Activated CD4-positive, CD25-positive, alpha-beta regulatory T cell treated with anti-CD3 and anti-CD28 coated beads, Interleukin-2, amount 50 U/mL, for 24 hours (primary cell): ENCODE measurements at regions not wholly inside any gene's neighbourhood (a gene's known extent, or its start where the extent isn't known, plus 50 kb on each side); places are given as distances from the start of the nearest gene placed in this dataset.

Source experiments
- ATAC-seq, 2 donors: fragments of 150-1000 bp; cut with Tn5 transposase; one replicate each; pipeline ENCODE4 v1.10.0; 2021; ENCODE audit warnings: mild to moderate bottlenecking in 1 of 2, moderate library complexity in 1 of 2

GRCh38 chr18:3360211-3360610 lies 89.8 kb upstream of the TGIF1 start:
- ATAC-seq = no peak

DNA sequence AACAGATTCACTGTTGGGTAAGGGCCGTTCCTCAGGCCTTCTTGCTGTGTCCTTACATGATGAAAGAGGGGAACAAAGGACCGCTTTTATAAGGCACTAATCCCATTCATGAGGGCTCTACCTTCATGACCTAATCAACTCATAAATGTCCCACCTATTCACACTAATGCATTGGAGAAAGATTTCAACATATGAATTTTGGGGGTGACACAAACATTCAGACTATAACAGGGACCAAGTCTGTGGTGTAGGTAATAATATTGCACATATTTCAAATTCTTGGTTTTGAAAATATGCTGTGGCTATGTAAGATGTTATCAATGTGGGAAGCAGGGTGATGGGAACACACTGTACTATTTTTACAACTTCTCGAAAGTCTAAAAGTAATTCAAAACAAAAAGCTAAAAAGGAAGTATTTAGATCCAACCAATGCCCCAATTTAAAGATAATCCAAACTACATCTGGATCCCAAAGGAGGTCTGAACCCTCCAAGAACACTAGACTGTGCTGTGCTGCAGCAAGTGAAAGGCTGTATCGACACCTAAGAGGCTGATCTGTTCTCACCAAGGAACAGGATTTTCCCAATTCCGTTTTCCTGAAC lies 82.4 kb upstream of the TGIF1 start:
- ATAC-seq = no peak

- ATAC-seq = no peak
These were observed 81.8 kb upstream of the TGIF1 start for GRCh38 chr18:3368193-3368592.

DNA sequence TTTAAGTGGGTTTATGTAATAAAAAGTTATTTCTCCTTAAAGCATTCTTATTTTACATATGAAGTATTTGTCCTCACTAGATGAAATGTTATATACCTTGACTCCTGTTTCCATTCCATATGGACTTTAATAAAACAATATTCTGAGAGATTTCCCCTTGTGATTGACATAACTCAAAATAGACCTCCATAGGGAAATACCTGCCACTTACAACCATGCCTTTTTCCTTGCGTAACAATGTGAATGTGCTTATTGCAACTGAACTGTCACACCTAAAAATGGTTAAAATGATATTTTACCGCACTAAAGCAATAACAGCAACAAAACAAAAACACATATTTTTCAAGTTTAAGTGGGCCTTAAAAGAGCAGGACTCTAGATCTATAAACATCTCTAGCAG lies 70.3 kb upstream of the TGIF1 start:
- ATAC-seq = no peak

DNA sequence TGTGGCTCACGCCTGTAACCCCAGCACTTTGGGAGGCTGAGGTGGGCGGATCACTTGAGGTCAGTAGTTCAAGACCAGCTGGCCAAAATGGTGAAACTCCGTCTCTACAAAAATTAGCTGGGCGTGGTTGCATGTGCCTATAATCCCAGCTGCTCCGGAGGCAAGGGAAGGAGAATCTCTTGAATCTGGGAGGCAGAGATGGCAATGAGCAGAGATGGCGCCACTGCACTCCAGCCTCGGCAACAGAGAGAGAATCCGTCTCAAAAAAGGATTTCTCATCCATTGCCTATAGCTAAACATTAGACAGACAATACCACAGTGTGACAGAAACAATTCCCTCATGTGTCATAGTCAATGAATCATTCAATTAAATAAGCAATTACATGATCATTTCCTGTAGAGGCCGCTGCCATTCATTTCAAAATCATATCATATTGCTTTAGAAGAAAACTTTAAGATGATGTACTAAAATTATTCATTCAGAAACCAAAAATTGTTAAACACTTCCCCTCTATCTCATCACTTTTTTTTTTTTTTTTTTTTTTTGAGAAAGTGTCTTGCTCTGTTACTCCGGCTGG lies 69.5 kb upstream of the TGIF1 start:
- ATAC-seq = peak; percentile 93 to 97

DNA sequence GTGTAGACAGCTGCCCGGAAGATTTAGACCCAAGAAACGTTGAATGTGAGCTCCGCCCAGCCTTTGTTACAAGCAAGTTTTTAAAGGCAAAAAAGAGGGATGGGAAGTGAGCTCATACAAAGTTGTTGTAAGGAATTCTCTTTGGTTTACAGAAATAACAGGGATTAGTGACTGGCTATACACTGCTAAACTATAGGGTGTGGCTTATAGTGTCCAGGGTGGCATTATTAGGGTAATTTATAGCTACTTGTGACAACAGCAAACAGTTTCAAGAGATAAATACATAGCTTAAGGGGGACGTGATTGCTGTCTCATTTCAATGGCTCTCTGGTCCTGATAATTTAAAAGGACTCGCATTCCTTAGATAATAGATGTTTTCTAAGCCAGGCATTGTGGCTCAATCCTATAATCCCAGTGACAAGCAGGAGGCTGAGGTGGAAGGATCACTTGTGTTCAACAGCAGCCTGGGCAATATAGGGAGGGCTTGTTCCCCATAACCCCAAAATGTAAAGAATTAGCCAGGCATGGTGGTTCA lies 66.5 kb upstream of the TGIF1 start:
- ATAC-seq = no peak

- no peak for ATAC-seq
These were observed 65.1 kb upstream of the TGIF1 start for GRCh38 chr18:3384664-3385563.

DNA sequence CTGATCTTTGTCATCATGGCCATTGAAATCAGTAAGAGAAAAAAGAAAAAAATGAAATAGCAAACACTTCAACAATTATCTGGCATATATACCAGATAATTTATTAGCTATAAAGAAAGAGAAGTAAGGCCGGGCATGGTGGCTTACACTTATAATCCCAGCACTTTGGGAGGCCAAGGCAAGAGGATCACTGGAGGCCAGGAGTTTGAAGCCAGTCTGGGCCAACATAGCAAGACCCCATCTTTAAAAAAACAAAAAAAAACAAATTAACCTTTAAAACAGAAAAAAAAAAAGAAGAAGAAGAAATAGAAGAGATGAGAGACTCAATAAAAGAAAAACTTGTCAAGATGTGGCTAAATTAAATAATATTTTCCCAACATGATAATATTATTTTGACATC lies 61.6 kb upstream of the TGIF1 start:
- no peak for ATAC-seq

GRCh38 chr18:3388980-3389379 lies 61.0 kb upstream of the TGIF1 start:
- ATAC-seq = no peak

- no peak for ATAC-seq
These were observed 60.0 kb upstream of the TGIF1 start for GRCh38 chr18:3389977-3390376.

DNA sequence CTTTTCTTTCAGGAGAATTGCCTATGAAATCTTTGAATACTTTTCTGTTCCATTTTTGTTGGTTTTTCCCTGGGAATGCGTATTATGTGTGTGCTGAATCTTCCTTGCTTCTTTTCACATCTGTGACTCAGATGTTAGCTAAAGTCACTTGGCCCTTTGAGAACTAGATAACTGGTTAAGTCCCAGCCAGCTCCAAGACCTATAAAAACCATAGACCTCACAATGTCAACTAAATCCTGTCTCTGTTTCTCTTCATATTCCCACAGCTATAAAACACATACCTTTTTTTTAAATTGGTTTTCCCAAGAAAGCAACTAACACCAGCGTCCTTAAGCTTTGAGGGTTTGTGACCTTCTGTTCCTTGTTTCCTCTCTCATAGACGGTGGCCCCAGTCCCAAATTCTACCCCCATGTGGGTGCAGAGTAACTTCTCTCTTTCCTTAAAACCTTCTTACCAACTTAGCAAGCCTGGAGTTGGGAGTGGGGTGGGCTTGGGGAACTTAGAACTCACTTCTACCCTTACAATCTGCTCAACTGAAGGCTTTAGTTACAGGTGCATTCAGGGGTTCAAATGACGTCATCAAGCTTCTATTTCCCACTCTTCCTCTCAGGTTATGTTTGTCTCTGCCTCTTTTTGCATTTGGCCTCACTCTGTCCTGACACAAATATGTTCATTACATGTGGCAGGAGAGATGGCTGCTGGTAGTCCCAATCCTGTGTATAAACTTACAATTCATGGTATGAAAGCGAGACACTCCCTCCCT lies 58.1 kb upstream of the TGIF1 start:
- ATAC-seq = no peak

- ATAC-seq = no peak
These were observed 57.5 kb upstream of the TGIF1 start for GRCh38 chr18:3392467-3392855.

DNA sequence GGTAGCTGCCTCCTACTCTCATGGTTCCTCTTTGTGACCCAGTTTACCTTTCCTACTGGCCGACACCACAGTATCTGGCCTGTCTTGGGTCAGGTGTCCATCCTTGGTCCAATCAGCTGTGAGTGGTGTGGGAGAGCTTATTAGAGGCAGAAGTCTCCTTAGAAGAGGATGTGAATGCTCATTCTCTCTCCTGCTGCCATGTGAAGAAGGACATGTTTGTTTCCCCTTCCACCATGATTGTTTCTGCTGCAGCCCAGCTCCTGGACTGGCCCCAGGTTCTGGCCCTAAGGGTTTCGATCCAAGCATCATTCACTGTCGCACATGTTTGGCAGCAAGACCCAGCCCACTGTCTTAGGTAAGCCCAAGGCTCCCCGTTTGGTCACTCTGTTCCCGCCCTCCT lies 55.3 kb upstream of the TGIF1 start:
- no peak for ATAC-seq

GRCh38 chr18:3395466-3395865 lies 54.5 kb upstream of the TGIF1 start:
- ATAC-seq = no peak

DNA sequence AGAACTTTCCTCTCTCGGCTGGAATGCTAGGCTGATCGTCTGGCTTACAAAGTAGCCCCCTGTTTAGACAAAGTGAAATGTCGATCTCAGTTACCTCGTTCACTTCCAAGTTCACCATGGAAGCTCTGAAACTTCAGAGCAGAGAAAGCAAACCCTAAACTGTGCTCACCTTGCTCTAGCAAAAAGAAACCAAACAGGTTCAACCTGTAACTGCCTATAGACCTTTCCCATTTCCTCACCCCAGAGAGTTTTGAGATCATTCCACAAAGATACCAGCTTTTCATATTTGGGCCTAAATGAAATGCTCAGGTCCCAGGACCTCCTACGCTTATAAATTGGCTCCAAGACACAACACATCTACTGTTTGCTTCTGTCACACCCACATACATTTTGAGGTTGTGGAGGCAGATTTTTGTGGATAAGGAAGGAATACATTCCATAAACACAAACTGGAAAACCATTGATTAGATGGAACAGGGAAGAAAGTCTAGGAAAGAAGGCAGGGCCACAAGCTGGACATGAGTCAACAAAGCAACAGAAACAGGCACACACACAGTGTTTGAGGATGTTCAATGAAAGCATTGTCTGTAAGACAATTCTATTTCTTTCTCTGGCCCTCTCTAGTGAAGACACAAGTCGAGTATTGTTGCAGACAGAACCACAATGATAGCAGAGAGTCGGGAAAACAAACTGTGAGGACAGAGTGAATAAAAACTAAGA lies 52.8 kb upstream of the TGIF1 start:
- no peak for ATAC-seq

DNA sequence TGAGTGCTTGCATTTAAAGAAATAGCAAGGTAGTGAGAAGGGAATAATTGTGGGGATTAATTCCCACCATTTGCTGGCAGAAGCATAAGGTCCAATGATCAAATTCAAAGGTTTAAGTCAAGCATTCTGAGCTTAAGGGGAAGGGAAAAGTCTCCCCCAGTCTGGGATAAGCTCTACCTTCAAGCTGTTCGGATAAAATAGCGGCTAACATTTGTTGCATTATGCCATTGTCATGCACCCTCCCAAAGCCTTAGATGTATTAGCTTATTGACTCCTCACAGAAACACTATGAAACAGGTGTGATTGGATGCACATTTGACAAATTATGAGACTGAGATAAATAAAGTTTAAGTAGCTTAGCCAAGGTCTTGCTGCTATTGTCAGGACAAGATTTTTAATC lies 52.2 kb upstream of the TGIF1 start:
- ATAC-seq = no peak
